ENCODE measurements at regions not wholly inside any gene's neighbourhood (a gene's known extent, or its start where the extent isn't known, plus 50 kb on each side); places are given as distances from the start of the nearest gene placed in this dataset.

GRCh38 chr18:43882358-43883055 is 605.2 kb upstream of the SYT4 start:
- no peak overlapping the region for H3K4me3 ChIP-seq (ENCODE audit: control insufficient read depth in 2 of 3, extremely low read depth in 1 of 3, insufficient read depth in 2 of 3, low read depth in 1 of 3, low read length in 3 of 3)
- FAIRE-seq (no peak), DNase-seq (ENCODE audit: low read depth, low spot score) (no peak)
- H4K20me1 ChIP-seq (ENCODE audit: control insufficient read depth, extremely low read depth, insufficient read depth, low read length): no peaks in the 10 kb centered on the region
- H3K36me3 ChIP-seq (ENCODE audit: control insufficient read depth in 2 of 2, extremely low read depth in 1 of 2, insufficient read depth in 2 of 2, low read length in 2 of 2): no peaks in the 10 kb centered on the region
- H3K4me1 ChIP-seq (ENCODE audit: control insufficient read depth, extremely low read depth, insufficient read depth, low read length): no peaks in the 10 kb centered on the region
- no peak overlapping the region for H3K27ac ChIP-seq (ENCODE audit: control insufficient read depth, insufficient read depth, low read length)
- H3K27me3 ChIP-seq (ENCODE audit: control insufficient read depth, extremely low read depth, insufficient read depth, low read length): no peaks in the 10 kb centered on the region
- H2AFZ ChIP-seq (ENCODE audit: control insufficient read depth, low read length): no peak overlapping the region
- no peaks in the 10 kb centered on the region for H3K9me1 ChIP-seq (ENCODE audit: control insufficient read depth, extremely low read depth, insufficient read depth, low read length)
- no peaks in the 10 kb centered on the region for H3K79me2 ChIP-seq (ENCODE audit: control insufficient read depth, insufficient read depth, low read length)
- TF ChIP-seq EZH2 (IDR thresholded peaks at IDR 0.05; ENCODE audit: low read length) (no peak), CTCF (optimal IDR thresholded peaks at IDR 0.05 in 1 of 3, IDR thresholded peaks at IDR 0.05 in 1 of 3, conservative IDR thresholded peaks at IDR 0.05 in 1 of 3; ENCODE audit: extremely low read depth in 1 of 3, insufficient read depth in 2 of 3, low read length in 3 of 3) (no peak)
- H3K9ac ChIP-seq (ENCODE audit: control insufficient read depth, extremely low read depth, insufficient read depth, low read length): no peak overlapping the region
- H3K9me3 ChIP-seq (ENCODE audit: control insufficient read depth, low read depth, low read length): no peaks in the 10 kb centered on the region
- dilution Hi-C loops (cut with MboI; ENCODE audit: extremely low pct_ligation_motif_present, low sequenced_read_pairs): no loop called here
- H3K4me2 ChIP-seq (ENCODE audit: control insufficient read depth, extremely low read depth, insufficient read depth, low read depth, low read length): no peak overlapping the region

- TF ChIP-seq EZH2 (IDR thresholded peaks at IDR 0.05; ENCODE audit: low read length): no peak
- no peak for TF ChIP-seq CTCF (optimal IDR thresholded peaks at IDR 0.05 in 1 of 3, IDR thresholded peaks at IDR 0.05 in 1 of 3, conservative IDR thresholded peaks at IDR 0.05 in 1 of 3; ENCODE audit: extremely low read depth in 1 of 3, insufficient read depth in 2 of 3, low read length in 3 of 3)
- Histone ChIP-seq H3K4me1 (ENCODE audit: control insufficient read depth, extremely low read depth, insufficient read depth, low read length) (no peaks in the 10 kb centered on the region), H3K9me3 (ENCODE audit: control insufficient read depth, low read depth, low read length) (no peaks in the 10 kb centered on the region), H3K27me3 (ENCODE audit: control insufficient read depth, extremely low read depth, insufficient read depth, low read length) (no peaks in the 10 kb centered on the region), H3K4me3 (ENCODE audit: control insufficient read depth in 2 of 3, extremely low read depth in 1 of 3, insufficient read depth in 2 of 3, low read depth in 1 of 3, low read length in 3 of 3) (no peak overlapping the region), H3K36me3 (ENCODE audit: control insufficient read depth in 2 of 2, extremely low read depth in 1 of 2, insufficient read depth in 2 of 2, low read length in 2 of 2) (no peaks in the 10 kb centered on the region), H3K9me1 (ENCODE audit: control insufficient read depth, extremely low read depth, insufficient read depth, low read length) (no peaks in the 10 kb centered on the region), H3K4me2 (ENCODE audit: control insufficient read depth, extremely low read depth, insufficient read depth, low read depth, low read length) (no peak overlapping the region), H3K79me2 (ENCODE audit: control insufficient read depth, insufficient read depth, low read length) (no peaks in the 10 kb centered on the region), H4K20me1 (ENCODE audit: control insufficient read depth, extremely low read depth, insufficient read depth, low read length) (no peaks in the 10 kb centered on the region), H3K27ac (ENCODE audit: control insufficient read depth, insufficient read depth, low read length) (no peak overlapping the region), H2AFZ (ENCODE audit: control insufficient read depth, low read length) (no peak overlapping the region), H3K9ac (ENCODE audit: control insufficient read depth, extremely low read depth, insufficient read depth, low read length) (no peak overlapping the region)
- no peak for FAIRE-seq
- DNase-seq (ENCODE audit: low read depth, low spot score): no peak
- dilution Hi-C loops (cut with MboI; ENCODE audit: extremely low pct_ligation_motif_present, low sequenced_read_pairs): no loop called here
Observed at GRCh38 chr18:43883886-43884285, 606.6 kb upstream of the SYT4 start.

Measured in keratinocyte (primary cell).